ENCODE measurements at regions not wholly inside any gene's neighbourhood (a gene's known extent, or its start where the extent isn't known, plus 50 kb on each side); places are given as distances from the start of the nearest gene placed in this dataset.

GRCh38 chr2:6326958-6327357, 538.7 kb downstream of the CMPK2 start:
- TF ChIP-seq ZNF8 (CRISPR knock-in tag; IDR thresholded peaks at IDR 0.05) (no peak), ESRRG (CRISPR knock-in tag; IDR thresholded peaks at IDR 0.05) (no peak), TCF4 (CRISPR knock-in tag; IDR thresholded peaks at IDR 0.05; ENCODE audit: borderline replicate concordance) (no peak), PATZ1 (CRISPR knock-in tag; IDR thresholded peaks at IDR 0.05; ENCODE audit: borderline replicate concordance) (no peak), ZC3H10 (CRISPR knock-in tag; IDR thresholded peaks at IDR 0.05) (no peak), ZNF70 (CRISPR knock-in tag; IDR thresholded peaks at IDR 0.05) (no peak), PPARA (CRISPR knock-in tag; IDR thresholded peaks at IDR 0.05; ENCODE audit: borderline replicate concordance) (no peak), ZFP3 (CRISPR knock-in tag; IDR thresholded peaks at IDR 0.05) (no peak), ARNTL (CRISPR knock-in tag; IDR thresholded peaks at IDR 0.05; ENCODE audit: borderline replicate concordance, low read depth) (no peak), SNAI2 (CRISPR knock-in tag; IDR thresholded peaks at IDR 0.05) (no peak), ISL1 (CRISPR knock-in tag; IDR thresholded peaks at IDR 0.05) (no peak), ZFP30 (CRISPR knock-in tag; IDR thresholded peaks at IDR 0.05) (no peak), RARB (CRISPR knock-in tag; IDR thresholded peaks at IDR 0.05) (no peak)

Data from SK-N-SH treated with all-trans-retinoic acid at 6 μM for 48 hours (cell line).